Ascending aorta (tissue), 2 donors: ENCODE measurements at regions not wholly inside any gene's neighbourhood (a gene's known extent, or its start where the extent isn't known, plus 50 kb on each side); places are given as distances from the start of the nearest gene placed in this dataset.

Experiments
- DNase-seq, 2 donors: peaks; one replicate each; pipeline ENCODE4 v3.0.0-alpha.2; 2019; ENCODE audit warnings: low spot score in 2 of 2
- H3K27ac ChIP-seq, 2 donors: fragments of 200-600 bp; sonication (generic); one replicate each; pipeline ENCODE4 v1.5.1; 2016 to 2017; ENCODE audit warnings: mild to moderate bottlenecking in 1 of 2
- H3K27me3 ChIP-seq: fragments of 200-600 bp; sonication (generic); one replicate; pipeline ENCODE4 v1.5.1; 2017
- H3K36me3 ChIP-seq, 2 donors: fragments of 200-600 bp; sonication (generic); one replicate each; pipeline ENCODE4 v1.5.1; 2016
- H3K4me1 ChIP-seq, 2 donors: fragments of 200-600 bp; sonication (generic); one replicate each; pipeline ENCODE4 v1.5.1; 2016 to 2017; ENCODE audit warnings: mild to moderate bottlenecking in 1 of 2
- H3K4me3 ChIP-seq, 2 donors: fragments of 200-600 bp; sonication (generic); one replicate each; pipeline ENCODE4 v1.5.1; 2016 to 2017; ENCODE audit warnings: mild to moderate bottlenecking in 1 of 2
- H3K9me3 ChIP-seq, 2 donors: fragments of 200-600 bp; sonication (generic); one replicate each; pipeline ENCODE4 v1.5.1; 2016
- CTCF ChIP-seq, 3 experiments: fragments of 200-600 bp in 2 of 3; fragments of 450-650 bp in 1 of 3; sonication (generic) in 2 of 3; IDR thresholded peaks; one replicate each; pipeline ENCODE4 v1.5.1; 2016 to 2019; ENCODE audit warnings: antibody characterized with exemption in 3 of 3, mild to moderate bottlenecking in 1 of 3, moderate library complexity in 1 of 3
- intact Hi-C: fragments of 100-400 bp; cut with DNase I; formaldehyde crosslinking; loops from one replicate; pipeline ENCODE4 v1.15.1; 2023

- Histone ChIP-seq H3K9me3 (no peaks in the 10 kb centered on the region), H3K27ac (no peak overlapping the region), H3K36me3 (no peaks in the 10 kb centered on the region), H3K4me3 (no peak overlapping the region), H3K4me1 (no peaks in the 10 kb centered on the region), H3K27me3 (no peaks in the 10 kb centered on the region)
- no peak for TF ChIP-seq CTCF (IDR thresholded peaks at IDR 0.05)
- no peak for DNase-seq
- intact Hi-C loops: no loop called here
These were observed 921.7 kb upstream of the KCND2 start for GRCh38 chr7:119351320-119351719.

DNA sequence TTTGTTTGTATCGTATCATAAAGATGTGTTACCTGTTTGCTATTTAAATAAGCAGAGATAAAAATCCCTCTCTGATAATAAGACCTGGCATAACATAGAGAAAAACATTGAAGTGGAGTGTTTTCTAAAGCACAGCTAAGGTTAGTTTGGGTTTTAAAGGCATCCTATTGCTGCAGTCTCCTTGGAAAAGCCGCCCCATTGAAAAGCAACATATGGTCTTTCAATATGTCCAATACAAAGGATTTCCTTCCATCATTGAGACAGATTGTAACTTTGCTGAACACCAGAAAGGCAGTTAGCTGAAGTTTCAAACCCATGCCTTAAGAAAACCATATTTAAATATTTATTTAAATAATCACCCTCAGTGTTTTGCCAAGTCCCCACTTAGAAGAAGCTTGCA is 898.5 kb upstream of the KCND2 start:
- no peak overlapping the region for H3K27ac ChIP-seq
- H3K27me3 ChIP-seq: no peaks in the 10 kb centered on the region
- H3K4me1 ChIP-seq: no peaks in the 10 kb centered on the region
- H3K36me3 ChIP-seq: no peaks in the 10 kb centered on the region
- H3K9me3 ChIP-seq: no peaks in the 10 kb centered on the region
- no peak overlapping the region for H3K4me3 ChIP-seq
- DNase-seq: no peak
- no peak for TF ChIP-seq CTCF (IDR thresholded peaks at IDR 0.05)
- intact Hi-C loops: no loop called here

- TF ChIP-seq CTCF (IDR thresholded peaks at IDR 0.05): no peak
- Histone ChIP-seq H3K4me3 (no peak overlapping the region), H3K4me1 (no peaks in the 10 kb centered on the region), H3K27ac (no peak overlapping the region), H3K27me3 (no peaks in the 10 kb centered on the region), H3K9me3 (no peaks in the 10 kb centered on the region), H3K36me3 (no peaks in the 10 kb centered on the region)
- no peak for DNase-seq
- intact Hi-C loops: no loop called here
These were observed 895.1 kb upstream of the KCND2 start for GRCh38 chr7:119377861-119378260.

DNA sequence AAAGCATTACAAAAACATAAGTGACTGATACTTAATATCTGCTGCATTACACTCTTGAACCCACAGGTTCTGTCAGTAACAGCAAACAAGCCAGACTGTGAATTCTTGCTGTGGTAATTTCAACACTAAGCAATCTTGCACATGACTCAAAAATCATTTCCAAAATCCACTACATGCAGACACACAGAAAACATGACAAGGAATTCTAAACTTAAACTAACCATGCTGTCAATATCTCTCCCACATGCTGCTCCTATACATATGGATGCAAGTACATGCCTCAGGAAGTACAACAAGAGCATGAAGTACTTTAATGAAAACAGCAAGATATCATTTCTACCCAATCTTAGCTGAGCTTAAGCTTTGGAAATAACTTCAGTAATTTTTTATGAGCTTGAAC is 890.2 kb upstream of the KCND2 start:
- DNase-seq: no peak
- no peaks in the 10 kb centered on the region for H3K36me3 ChIP-seq
- no peak overlapping the region for H3K4me3 ChIP-seq
- H3K27ac ChIP-seq: no peak overlapping the region
- no peaks in the 10 kb centered on the region for H3K4me1 ChIP-seq
- no peak for TF ChIP-seq CTCF (IDR thresholded peaks at IDR 0.05)
- intact Hi-C loops: no loop called here
- H3K9me3 ChIP-seq: no peaks in the 10 kb centered on the region
- no peaks in the 10 kb centered on the region for H3K27me3 ChIP-seq

- intact Hi-C loops: no loop called here
- Histone ChIP-seq H3K27ac (no peak overlapping the region), H3K4me3 (no peak overlapping the region), H3K4me1 (no peaks in the 10 kb centered on the region), H3K27me3 (no peaks in the 10 kb centered on the region), H3K36me3 (no peaks in the 10 kb centered on the region), H3K9me3 (no peaks in the 10 kb centered on the region)
- DNase-seq: no peak
- TF ChIP-seq CTCF (IDR thresholded peaks at IDR 0.05): no peak
These were observed 878.0 kb upstream of the KCND2 start for GRCh38 chr7:119395024-119395423.

GRCh38 chr7:119397156-119397555 is 875.8 kb upstream of the KCND2 start:
- Histone ChIP-seq H3K27me3 (no peaks in the 10 kb centered on the region), H3K27ac (no peak overlapping the region), H3K9me3 (no peaks in the 10 kb centered on the region), H3K36me3 (no peaks in the 10 kb centered on the region), H3K4me1 (no peaks in the 10 kb centered on the region), H3K4me3 (no peak overlapping the region)
- intact Hi-C loops: no loop called here
- TF ChIP-seq CTCF (IDR thresholded peaks at IDR 0.05): no peak
- DNase-seq: no peak
